SHP77 treated with DMSO at 0.1 percent for 48 hours (cell line): ENCODE measurements at regions not wholly inside any gene's neighbourhood (a gene's known extent, or its start where the extent isn't known, plus 50 kb on each side); places are given as distances from the start of the nearest gene placed in this dataset.
"Not testable (repeated sequence)": the region's sequence is repeated elsewhere in the genome, so short reads cannot be mapped to it uniquely, and the experiment has no call there.

Experiments used
- DNase-seq: peaks from one replicate; lab custom pipeline; 2025; lab: John Stamatoyannopoulos, UW

DNA sequence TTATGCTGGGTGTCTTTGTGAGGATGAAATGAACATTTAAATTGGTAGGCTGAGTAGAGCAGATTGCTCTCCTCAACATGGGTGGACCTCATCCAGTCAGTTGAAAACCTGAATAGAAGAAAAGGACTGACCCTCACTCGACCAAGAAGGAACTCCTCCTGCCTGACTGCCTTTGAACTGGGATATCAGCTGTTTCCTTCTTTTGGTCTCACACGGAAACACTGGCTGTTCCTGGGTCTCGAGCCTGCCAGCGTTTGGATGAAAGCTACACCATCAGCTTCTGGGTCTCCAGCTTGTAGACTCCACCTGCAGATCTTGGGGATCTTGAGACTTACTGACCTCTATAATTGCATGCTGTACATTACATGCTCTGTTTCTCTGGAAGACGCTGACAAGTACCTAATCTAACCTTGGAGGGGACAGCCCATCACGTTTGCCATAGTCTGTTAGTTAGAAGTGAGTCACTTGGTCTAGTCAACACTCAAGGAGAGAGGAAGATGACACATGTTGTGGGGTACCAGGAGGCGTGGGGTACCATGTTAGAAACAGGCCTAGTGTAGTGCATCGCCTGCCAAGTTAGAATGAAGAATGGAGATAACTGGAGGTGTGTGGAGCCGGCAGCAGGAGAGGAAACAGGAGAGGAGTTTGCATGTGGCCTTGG lies 267.0 kb downstream of the MREG start:
- no peak for DNase-seq

DNA sequence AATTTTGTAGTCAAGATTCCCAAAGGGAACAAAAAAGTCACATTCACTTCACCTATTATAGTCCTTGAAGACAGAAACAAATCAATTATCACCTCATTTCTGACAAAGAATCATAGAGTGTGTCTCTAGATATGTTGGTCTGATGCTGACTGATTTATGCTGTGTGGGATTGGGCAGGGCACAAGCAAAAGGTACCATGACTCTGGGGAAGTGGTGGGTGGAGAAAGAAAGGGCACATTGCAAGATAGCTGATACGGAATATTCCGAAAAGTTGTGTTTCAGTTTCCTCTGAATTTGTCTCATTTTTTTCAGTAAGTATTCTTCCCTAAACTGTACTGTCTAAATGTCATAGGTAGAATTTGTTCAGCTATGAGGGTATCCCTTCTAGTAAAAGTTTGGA lies 268.0 kb downstream of the MREG start:
- DNase-seq, result no peak

DNA sequence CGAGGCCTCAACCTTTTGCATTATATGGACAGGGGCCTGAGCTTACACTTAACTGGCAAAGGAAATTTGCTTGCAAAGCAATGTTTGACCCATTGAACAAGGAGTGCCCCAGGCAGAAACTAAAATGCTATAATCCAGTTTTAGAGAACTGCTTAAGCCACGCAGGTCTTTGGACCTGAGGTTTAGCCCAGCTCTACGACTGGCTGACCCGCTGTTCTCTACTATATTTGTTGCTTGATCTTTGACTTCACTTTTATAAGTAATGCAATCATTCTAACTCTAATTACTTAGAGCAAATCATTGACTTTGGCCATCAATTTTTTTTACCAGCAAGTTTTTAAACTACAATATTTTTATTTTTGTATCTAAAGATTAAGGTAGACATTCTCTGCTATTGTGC lies 268.8 kb downstream of the MREG start:
- no peak for DNase-seq

DNA sequence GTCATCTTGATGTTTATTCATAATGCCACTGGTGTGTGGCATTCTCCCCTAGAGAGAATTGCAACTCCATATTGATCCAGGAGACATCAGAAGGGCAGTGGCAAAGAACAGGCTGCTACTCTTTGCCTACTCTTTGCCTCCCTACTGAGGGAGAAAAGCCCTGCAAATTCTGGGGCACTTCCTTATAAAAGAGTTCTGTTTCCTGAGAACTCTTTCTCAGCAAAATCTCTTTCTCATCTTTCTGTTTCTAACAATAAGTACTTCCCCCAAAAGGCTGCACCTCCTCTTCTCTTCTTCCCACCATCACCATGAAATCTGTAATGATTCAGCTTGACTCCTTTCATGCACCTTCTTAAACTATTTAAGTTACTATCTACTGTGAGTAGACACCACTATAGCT lies 270.3 kb downstream of the MREG start:
- no peak for DNase-seq

DNA sequence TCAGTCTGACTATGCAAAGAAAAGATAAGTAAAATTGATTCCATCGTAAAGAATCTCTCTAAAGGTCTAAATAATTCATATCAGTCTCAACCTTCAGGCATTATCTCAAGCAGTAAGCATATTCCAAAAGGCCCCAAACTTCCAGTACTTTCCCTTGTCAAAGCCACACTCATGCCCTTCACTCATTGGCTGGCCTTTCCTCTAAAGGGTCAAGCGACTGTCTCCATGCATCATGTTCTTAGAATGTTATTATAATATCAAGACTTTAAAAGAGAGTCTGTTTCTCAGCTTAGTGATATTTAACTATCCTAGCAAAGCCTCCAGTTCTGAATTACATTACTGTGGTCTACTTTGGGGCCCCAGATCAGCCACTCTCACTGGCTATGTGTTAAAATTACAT lies 271.3 kb downstream of the MREG start:
- no peak for DNase-seq

DNA sequence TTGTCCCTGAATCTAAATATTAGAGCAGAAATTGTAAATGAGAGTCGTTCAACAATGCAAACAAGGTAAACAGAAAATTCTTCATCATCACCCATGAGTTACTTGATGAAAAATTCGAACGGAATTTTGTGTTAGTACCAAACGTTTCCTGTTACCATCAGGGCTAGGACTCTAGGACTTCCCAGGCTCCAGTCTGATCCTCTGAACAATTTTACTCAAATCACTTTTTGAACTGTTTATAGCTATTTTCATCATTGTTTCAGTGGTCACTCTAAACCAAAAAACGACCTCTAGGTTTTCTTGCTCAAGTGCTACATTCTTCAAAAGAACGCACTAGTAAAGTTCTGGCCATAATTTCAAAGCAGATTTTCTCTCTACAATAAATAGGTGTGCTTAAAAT lies 273.3 kb downstream of the MREG start:
- no peak for DNase-seq

DNA sequence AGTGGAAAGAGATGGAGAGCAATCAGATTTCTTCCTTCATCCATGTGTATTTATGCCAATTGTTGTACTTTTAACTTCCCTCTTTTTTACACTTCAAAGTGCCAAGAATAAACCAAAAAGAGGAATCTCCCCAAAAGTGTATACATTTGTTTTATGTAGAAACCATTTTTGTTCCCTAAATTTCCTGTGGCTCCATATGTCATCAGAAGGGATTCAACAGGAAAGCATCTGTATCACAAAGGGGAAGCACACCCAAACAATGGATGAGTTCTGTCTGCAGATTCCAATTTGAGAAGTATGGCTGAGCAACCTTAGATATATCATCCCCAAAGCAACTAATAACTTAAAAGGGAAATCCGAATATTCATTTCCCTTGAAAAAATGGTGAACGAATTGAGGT lies 275.0 kb downstream of the MREG start:
- DNase-seq, result no peak

DNA sequence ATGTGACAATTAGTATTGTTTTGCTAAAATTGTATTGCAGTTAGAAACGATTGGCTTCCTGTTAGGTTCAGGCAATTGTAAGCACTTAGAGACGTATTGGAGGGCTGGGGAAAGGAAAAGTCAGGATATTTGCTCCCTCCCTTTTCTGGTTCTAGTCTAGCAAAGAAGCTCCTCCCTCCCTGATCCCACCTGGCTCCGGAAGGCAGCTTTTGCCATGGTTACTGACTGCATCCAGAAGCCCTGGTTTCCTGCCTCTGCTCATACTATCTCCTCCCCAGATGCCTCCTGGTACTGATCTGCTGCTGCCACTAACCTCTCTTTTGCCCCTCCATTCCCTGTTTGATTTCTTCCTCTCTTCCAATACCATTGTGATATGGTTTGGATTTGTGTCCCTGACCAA lies 275.9 kb downstream of the MREG start:
- DNase-seq, result no peak

DNA sequence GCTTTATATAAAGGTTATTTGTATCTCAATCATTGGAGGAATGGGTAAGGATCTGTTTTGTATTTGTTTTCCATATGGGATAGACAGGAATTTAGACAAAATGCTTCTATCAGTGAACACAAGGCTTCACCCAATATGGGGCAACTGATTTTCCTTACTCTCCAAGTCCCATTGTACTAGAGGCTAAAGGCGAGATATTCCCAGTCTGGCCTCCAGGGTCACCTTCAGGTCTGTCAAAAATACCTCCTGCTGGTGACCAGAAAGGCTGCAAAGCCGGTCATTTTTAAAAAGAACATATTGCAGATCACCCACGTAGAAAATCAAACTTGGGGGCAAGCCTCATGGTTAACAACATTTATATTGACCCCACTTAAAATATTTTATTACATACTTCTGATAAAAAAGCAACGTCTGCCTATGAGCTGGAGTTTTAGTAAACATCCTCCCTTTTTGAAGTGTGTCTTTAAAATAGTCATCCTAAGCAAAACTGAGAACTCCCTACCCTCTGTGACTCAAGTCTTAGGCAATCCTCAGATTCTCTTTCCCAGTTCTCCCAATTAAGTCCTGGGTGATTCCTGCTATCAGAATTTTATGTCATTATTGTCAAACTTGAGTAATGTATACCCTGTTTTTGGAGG lies 276.6 kb downstream of the MREG start:
- no peak for DNase-seq

DNA sequence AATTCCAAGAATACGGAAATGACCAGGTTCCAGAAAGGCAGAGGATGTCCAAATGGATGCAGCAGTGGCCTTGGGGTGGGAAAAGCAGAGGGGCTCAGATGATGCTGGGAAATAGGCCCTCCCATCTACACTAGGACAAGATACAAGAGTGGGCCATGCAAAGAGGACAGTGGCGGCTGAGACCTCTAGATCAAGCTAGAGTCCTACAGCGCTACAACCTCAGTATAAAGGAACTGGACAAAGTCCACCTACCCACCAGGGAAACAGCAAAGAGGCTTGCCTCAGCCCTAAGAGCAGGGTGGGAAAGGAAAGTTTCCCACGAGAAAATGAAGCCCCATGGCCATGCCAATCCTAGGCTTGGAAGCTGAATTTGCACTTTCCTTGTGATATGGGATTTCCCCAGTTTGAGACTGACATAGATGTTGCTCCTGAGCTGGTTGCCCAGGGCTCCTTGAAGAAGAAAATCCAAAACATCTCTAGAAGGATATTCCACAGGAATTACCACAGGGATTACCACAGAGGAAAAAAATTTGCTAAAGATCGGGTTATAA lies 282.2 kb downstream of the MREG start:
- no peak for DNase-seq

DNA sequence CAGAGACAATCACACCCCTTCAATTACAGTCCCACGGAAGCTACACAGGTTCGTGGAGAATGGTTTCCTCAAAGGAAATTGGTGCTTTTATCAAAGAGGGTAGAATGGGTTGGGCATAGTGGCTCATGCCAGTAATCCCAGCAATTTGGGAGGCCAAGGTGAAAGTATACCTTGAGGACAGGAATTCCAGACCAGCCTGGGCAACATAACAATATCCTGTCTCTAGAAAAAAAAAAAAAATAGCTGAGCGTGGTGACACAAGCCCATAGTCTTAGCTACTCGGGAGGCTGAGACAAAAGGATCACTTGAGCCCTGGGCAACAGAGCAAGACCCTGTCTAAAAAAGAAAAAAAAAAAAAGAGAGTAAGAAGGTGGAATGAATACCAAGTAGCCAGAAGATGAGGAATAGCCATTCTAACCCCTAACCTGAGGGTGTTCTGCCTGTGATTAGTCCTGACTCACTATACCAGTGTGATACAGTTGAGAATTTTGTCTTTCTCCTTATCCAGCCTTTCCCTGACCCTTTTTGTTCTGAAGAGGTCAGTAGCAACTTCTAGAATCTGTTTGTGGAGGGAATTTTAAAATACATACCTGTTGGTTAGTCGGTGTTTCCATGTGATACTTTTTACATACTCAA lies 283.2 kb downstream of the MREG start:
- DNase-seq, result no peak

DNA sequence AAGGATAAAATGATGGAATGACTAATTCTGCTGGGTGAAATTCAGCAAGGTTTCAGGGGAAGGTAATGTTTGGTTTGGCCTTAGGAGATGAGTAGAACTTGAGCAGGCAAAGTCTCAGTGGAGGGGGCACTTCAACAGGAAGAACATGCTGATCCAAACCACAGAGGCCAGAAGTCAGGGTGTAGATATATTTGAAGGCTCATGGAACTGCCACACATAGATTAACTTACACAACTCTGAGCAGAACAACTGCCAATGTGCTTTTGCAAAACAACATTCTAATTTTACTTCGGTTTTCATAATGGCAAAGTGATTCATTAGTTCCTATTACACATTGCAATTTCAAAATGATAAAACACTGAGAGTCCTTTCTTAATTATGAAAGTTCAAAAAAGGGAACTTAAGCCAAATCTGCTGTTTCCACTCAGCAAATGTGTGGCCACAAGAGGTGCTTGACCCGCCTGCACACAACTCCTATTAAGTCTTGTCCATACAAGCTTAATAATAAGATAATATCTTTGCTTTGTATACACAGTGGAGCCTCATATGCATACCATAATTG lies 284.8 kb downstream of the MREG start:
- no peak for DNase-seq

DNA sequence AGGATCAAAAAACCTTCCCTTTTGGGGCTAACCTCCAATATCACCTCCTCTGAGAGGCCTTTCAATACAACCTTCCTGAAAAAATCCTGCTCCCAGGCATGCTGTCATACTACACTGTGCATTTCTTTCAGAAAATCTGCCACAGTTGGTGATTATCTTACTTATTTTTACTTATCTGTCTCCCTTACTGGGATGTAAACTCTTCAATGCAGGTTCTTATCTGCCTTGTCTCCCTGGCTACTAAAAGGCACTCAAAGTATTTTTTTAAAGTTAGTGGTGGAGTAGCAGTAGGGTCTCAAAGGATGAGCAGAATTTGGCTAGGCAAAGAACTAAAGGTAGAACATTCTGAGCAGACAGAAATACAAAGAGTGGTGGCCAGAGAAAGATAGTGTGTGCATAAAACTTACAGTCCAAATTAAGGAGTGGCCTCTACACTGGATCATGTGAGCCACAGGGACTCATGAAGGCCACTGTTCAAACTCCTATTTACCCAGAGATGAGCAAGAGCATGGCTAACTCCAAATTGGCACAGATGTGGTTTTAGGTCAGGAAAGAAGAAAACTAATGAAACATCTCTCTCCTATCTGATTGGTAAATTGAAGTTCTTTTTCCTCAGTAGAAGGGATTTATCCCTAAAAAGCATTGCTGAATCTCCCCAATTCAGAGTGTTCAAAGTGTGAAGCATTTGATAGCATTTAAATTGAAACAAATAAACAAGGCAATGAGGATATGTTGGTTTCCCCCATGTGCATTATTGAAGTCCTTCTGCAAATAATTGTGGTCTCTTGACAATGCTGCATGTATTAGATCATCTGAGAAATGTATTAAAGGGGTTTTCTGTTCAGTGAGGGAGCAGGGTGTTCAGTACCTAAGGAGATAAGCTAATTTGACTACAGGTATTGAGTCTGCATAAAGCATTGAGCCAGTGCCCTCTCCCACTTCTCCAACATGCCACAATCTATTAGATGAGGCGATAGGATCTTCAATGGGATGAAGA lies 285.5 kb downstream of the MREG start:
- no peak for DNase-seq

DNA sequence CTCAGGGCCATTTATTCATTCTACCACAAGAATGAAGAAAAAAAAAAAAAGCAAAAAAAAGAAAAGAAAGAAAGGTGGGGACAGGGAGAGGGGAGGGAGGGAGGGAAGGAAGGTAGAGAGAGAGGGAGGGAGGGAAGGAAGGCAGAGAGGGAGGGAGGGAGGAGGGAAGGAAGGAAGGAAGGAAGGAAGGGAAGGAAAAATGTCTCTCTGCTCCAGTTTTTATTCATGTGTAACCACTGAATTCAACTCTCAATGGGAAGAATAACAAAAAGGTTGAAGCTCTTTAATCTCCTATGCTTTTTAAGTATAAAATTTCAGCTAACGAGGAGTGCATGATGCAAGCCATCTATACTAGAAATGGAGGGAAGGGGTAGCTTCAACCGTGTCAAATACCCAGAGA lies 287.3 kb downstream of the MREG start:
- no peak for DNase-seq

DNA sequence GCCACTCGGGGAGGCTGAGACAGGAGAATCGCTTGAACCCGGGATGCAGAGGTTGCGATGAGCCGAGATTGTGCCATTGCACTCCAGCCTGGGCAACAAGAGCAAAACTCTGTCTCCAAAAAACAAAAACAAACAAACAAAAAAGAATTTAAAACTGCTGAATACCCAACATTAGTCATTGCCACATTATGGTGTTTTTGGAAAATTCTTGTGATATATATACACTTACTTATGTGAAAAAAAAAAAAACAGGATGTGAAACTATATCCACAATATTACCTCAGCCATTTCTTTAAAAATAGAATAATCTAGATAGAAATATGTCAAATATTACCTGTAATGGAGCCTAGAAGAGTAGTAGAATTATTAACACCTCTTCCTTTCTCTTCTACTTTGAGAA lies 288.3 kb upstream of the FN1 start:
- DNase-seq, result no peak

DNA sequence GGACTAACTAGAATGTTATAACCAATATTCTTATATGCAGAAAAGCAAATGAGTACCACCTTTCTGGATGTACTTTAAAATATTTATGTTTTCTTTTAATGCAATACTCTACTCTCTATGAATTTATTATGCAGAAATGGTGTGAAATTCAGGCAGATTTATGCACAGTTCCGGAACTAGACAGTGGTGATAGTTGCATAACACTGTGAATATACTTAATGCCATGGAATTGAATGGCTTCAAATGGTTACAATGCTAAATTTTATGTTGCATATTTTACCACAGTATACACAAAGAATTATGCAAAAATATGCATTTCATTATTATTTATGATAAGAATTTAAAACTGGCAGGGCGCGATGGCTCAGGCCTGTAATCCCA lies 287.8 kb upstream of the FN1 start:
- DNase-seq, result no peak

DNA sequence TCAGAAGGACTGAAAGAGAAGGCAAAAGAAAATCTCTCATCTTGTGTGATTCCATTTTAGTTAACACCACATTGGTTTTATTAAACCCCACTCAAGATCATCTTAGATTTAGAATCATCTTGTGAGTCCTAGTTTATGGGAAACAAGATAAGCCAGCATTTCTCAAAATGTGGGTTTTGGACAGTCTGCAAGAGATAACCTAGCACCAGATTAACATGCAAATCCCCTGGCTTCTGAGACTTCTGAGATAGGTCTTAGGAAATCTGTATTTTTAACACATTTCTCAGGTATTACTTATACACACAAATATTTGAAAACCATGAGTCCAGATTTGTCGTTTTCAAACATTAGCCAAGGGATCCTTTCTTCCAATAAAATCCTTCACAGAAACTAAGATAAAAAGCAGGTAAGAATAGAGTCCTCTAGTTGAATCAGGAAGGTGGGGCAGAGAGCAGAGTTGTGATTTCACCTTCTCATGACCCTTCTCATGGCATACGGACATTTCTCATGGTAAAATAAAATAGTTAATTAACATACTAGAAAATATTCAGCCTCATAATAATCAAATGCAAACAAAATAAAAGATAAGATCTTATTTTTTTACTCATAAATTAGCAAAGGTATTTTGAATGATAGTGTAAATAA lies 287.2 kb upstream of the FN1 start:
- DNase-seq, result no peak

DNA sequence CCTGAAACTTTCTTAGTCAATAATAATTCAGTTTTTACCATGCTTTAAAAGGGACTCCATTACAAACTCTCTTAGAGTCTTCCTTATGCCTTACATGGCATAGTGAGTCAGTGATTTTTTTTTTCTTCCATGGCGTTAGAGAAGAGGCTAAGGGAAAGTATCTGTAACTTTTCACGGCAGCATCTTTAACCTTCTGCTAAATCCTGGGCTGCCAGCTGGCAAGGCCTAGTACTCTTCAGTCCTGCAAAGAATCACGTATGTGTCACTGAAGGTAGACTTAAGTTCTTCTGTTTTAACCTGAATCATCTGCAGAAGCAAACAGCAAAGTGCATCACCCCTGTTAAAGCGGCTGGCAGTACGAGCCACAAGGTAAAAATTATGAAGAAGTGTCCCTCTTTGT lies 286.3 kb upstream of the FN1 start:
- no peak for DNase-seq

DNA sequence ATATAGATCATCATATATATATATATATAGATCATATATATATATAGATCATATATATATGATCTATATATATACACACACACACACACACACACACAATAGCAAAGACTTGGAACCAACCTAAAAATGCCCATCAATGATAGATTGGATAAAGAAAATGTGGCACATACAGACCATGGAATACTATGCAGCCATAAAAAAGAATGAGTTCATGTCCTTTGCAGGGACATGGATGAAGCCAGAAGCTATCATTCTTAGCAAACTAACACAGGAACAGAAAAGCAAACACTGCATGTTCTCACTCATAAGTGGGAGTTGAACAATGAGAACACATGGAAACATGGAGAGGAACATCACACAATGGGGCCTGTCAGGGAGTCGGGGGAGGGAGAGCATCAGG lies 285.6 kb upstream of the FN1 start:
- DNase-seq, result not testable (repeated sequence)

DNA sequence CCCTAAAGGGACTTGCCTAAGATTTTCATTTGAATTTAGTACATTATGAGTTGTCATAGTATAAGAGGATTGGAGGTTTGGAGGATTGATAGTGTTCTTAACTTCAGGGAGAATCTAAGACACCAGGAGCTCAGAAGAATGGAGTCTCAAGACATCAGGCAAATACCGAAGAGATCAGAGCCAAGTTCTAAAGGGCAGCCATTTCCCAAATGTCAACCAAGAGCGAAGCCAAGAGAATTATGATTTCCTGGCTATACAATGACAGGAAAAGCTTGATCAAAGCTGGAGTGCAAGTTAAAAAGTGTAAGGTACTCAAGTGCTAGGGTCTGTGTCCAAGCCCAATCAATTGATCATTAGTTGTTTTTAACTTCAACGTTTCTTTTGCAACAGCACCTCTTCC lies 283.0 kb upstream of the FN1 start:
- DNase-seq, result no peak

DNA sequence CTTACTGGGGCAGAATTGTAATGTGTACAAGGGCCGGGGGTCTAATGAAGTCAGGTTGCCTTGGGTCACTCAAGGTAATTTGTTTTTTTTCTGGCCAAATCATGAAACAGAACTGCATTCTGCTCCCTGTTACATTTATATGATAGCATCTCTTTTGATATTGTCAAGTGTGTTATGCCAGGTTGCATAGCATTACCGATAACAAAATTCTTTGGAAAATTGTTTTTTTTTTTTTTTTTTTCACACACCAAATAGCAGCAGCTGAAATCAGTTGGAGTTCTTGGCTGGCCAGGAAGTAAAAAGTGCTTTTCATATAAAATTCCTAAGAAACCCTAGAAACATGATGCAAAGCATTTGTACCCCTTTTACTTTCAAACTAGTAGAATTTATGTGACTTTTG lies 282.6 kb upstream of the FN1 start:
- DNase-seq, result no peak
